ENCODE measurements at regions not wholly inside any gene's neighbourhood (a gene's known extent, or its start where the extent isn't known, plus 50 kb on each side); places are given as distances from the start of the nearest gene placed in this dataset.
A peak's percentile ranks its signal among the peaks of the same experiment; 100 is the strongest.

- intact Hi-C loops (cut with micrococcal nuclease) = no loop called here
- no peaks in the 10 kb centered on the region for H3K36me3 Mint-ChIP-seq (ENCODE audit: low read depth)
- H3K27me3 Mint-ChIP-seq = peaks cover 27% of the 10 kb centered on the region
- ChIA-PET POLR2A (no interaction called here), CTCF (no interaction called here)
- TF ChIP-seq, protein P1, sequence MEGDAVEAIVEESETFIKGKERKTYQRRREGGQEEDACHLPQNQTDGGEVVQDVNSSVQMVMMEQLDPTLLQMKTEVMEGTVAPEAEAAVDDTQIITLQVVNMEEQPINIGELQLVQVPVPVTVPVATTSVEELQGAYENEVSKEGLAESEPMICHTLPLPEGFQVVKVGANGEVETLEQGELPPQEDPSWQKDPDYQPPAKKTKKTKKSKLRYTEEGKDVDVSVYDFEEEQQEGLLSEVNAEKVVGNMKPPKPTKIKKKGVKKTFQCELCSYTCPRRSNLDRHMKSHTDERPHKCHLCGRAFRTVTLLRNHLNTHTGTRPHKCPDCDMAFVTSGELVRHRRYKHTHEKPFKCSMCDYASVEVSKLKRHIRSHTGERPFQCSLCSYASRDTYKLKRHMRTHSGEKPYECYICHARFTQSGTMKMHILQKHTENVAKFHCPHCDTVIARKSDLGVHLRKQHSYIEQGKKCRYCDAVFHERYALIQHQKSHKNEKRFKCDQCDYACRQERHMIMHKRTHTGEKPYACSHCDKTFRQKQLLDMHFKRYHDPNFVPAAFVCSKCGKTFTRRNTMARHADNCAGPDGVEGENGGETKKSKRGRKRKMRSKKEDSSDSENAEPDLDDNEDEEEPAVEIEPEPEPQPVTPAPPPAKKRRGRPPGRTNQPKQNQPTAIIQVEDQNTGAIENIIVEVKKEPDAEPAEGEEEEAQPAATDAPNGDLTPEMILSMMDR (IDR thresholded peaks at IDR 0.05) = no peak
- DNase-seq (no peak), ATAC-seq (no peak)
- H3K27ac Mint-ChIP-seq = no peak overlapping the region
- H3K4me1 Mint-ChIP-seq (ENCODE audit: low read depth) = no peaks in the 10 kb centered on the region
- no peak overlapping the region for H3K4me3 Mint-ChIP-seq
- H3K9me3 Mint-ChIP-seq = no peaks in the 10 kb centered on the region
Measured at GRCh38 chr1:38685388-38685787, 174.2 kb downstream of the RRAGC start.

DNA sequence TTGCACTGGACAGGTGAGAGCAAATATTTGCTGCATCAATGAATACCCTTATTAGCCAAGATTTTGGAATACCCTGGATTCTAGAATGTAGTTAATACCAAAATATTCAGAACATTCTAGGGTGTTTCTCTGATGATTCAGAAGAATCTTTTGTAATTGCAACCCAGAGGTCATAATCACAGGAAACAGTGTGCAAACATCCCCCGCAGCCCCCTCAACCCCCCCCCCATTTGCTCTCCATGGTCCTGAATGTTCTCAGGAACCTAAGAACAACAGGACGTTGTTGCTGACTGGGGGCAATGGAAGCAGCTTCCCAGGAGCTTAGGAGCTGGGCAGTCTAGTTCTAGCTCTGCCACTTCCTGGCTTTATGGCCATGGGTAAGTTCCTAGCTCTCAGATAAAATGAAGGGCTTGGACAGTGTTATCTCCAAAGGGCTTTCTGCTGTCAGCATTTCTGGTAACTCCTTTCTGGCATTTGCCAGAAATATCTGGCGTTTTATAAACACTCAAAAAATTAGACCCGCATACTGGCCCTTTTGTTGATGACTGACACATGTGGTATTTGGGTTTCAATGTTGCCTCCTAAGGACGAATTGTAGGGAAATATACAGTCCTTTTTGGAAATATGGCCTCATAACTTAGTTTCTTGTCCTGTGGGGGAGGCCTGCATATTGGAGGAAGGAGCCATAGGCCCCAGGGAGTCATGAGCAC lies 178.6 kb downstream of the RRAGC start:
- intact Hi-C loops (cut with micrococcal nuclease) = no loop called here
- ATAC-seq = no peak
- Mint-ChIP-seq H3K9me3 (no peaks in the 10 kb centered on the region), H3K36me3 (ENCODE audit: low read depth) (no peaks in the 10 kb centered on the region), H3K4me1 (ENCODE audit: low read depth) (no peaks in the 10 kb centered on the region), H3K4me3 (no peak overlapping the region), H3K27me3 (peaks cover 7% of the 10 kb centered on the region), H3K27ac (no peak overlapping the region)
- POLR2A ChIA-PET = no interaction called here
- TF ChIP-seq, protein P1 (IDR thresholded peaks at IDR 0.05) = no peak
- CTCF ChIA-PET = no interaction called here
- DNase-seq = peak; percentile 12

DNA sequence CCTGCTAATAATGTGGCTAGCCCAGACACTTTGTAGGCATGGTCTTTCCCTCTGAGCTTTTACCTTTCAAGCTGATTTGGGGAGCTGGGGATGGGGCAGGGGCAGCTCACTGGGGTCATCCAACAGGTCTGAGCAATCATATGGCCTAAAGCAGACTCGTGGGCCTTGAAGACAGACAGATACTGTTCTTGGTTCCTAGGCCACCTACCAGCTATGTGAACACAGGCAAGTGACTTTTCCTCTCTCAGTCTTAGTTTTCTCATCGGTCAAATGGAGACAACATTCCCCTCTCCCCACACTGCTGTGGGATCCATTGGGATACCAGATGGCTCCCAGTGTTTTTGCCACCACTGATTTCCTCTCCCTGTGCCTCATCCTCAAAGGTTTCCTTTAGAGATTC lies 181.8 kb downstream of the RRAGC start:
- no peak for DNase-seq
- CTCF ChIA-PET = interaction anchor here (1.0 kb wide), 1 partner anchor 141 kb away, joined by 3 read pairs; no protein-coding TSS in a partner anchor
- TF ChIP-seq, protein P1 (IDR thresholded peaks at IDR 0.05) = no peak

GRCh38 chr1:38677311-38677710 lies 182.3 kb downstream of the RRAGC start:
- POLR2A ChIA-PET = no interaction called here
- no peaks in the 10 kb centered on the region for H3K36me3 Mint-ChIP-seq (ENCODE audit: low read depth)
- intact Hi-C loops (cut with micrococcal nuclease) = no loop called here
- peaks cover 2% of the 10 kb centered on the region for H3K27me3 Mint-ChIP-seq
- H3K4me1 Mint-ChIP-seq (ENCODE audit: low read depth) = no peaks in the 10 kb centered on the region
- H3K27ac Mint-ChIP-seq = no peak overlapping the region
- DNase-seq = no peak
- no peaks in the 10 kb centered on the region for H3K9me3 Mint-ChIP-seq
- TF ChIP-seq, protein P1 (IDR thresholded peaks at IDR 0.05) = no peak
- ATAC-seq = no peak
- CTCF ChIA-PET = interaction anchor here (1.0 kb wide), 1 partner anchor 142 kb away, joined by 3 read pairs; no protein-coding TSS in a partner anchor
- H3K4me3 Mint-ChIP-seq = no peak overlapping the region

More for the DNA sequence above, 181.8 kb downstream of the RRAGC start:
- no peak overlapping the region for H3K4me3 Mint-ChIP-seq
- H3K27ac Mint-ChIP-seq = no peak overlapping the region
- H3K4me1 Mint-ChIP-seq (ENCODE audit: low read depth) = no peaks in the 10 kb centered on the region
- no peak for ATAC-seq
- H3K9me3 Mint-ChIP-seq = no peaks in the 10 kb centered on the region
- H3K27me3 Mint-ChIP-seq = peaks cover 2% of the 10 kb centered on the region
- POLR2A ChIA-PET = no interaction called here
- H3K36me3 Mint-ChIP-seq (ENCODE audit: low read depth) = no peaks in the 10 kb centered on the region
- intact Hi-C loops (cut with micrococcal nuclease) = no loop called here

DNA sequence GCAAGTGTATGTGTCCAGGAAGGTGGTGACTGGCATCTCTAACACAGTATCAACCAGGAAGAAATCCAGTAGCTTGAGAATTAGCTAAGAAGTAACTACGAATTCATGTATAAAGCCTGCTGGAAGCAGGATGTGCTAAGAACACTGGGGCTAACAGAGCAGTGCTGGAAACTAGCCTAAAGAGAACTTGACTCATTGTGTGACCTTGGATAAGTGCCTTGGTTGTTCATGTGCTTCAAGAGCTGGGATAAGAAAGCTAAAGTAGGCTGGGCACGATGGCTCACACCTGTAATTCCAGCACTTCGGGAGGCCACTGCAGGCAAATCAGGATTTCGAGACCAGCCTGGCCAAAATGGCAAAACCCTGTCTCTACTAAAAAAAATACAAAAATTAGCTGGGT lies 186.9 kb downstream of the RRAGC start:
- POLR2A ChIA-PET = interaction anchor here (0.6 kb wide), 1 partner anchor 159 kb away, joined by 3 read pairs; no protein-coding TSS in a partner anchor
- CTCF ChIA-PET = no interaction called here
- no peaks in the 10 kb centered on the region for H3K9me3 Mint-ChIP-seq
- H3K27me3 Mint-ChIP-seq = peaks cover 19% of the 10 kb centered on the region
- no peak overlapping the region for H3K4me3 Mint-ChIP-seq
- ATAC-seq (no peak), DNase-seq (no peak)
- H3K4me1 Mint-ChIP-seq (ENCODE audit: low read depth) = no peaks in the 10 kb centered on the region
- TF ChIP-seq, protein P1 (IDR thresholded peaks at IDR 0.05) = no peak
- intact Hi-C loops (cut with micrococcal nuclease) = no loop called here
- no peak overlapping the region for H3K27ac Mint-ChIP-seq
- no peaks in the 10 kb centered on the region for H3K36me3 Mint-ChIP-seq (ENCODE audit: low read depth)

All from activated CD8-positive, alpha-beta T cell treated with anti-CD3 and anti-CD28 coated beads for 36 hours (primary cell).